ENCODE measurements at regions not wholly inside any gene's neighbourhood (a gene's known extent, or its start where the extent isn't known, plus 50 kb on each side); places are given as distances from the start of the nearest gene placed in this dataset.

GRCh38 chrX:124476562-124476961 is 130.2 kb downstream of the SH2D1A start:
- no peak overlapping the region for H3K4me2 ChIP-seq (ENCODE audit: extremely low read depth, insufficient read depth, low read length)
- DNase-seq (ENCODE audit: low read depth in 2 of 2), result no peak
- H3K4me1 ChIP-seq (ENCODE audit: control insufficient read depth, extremely low read depth, insufficient read depth, low read length), result no peaks in the 10 kb centered on the region
- no peaks in the 10 kb centered on the region for H4K20me1 ChIP-seq (ENCODE audit: control insufficient read depth, extremely low read depth, insufficient read depth, low read length)
- H3K27ac ChIP-seq (ENCODE audit: insufficient read depth, low read length), result no peak overlapping the region
- H2AFZ ChIP-seq (ENCODE audit: low read length), result no peak overlapping the region
- TF ChIP-seq CTCF (conservative IDR thresholded peaks at IDR 0.05 in 1 of 2, IDR thresholded peaks at IDR 0.05 in 1 of 2; ENCODE audit: low read depth in 1 of 2, low read length in 2 of 2) (no peak), EZH2 (IDR thresholded peaks at IDR 0.05; ENCODE audit: low read length, missing control alignments) (no peak)
- no peaks in the 10 kb centered on the region for H3K27me3 ChIP-seq (ENCODE audit: control insufficient read depth, insufficient read depth, low read length)
- no peak overlapping the region for H3K9ac ChIP-seq (ENCODE audit: insufficient read depth, low read length)
- H3K36me3 ChIP-seq (ENCODE audit: control insufficient read depth, insufficient read depth, low read length), result no peaks in the 10 kb centered on the region
- H3K79me2 ChIP-seq (ENCODE audit: control insufficient read depth, insufficient read depth, low read length), result no peaks in the 10 kb centered on the region
- no peaks in the 10 kb centered on the region for H3K9me3 ChIP-seq (ENCODE audit: control insufficient read depth, insufficient read depth, low read depth, low read length)
- no peak overlapping the region for H3K4me3 ChIP-seq (replicated peaks in 1 of 4; ENCODE audit: control extremely low read depth in 1 of 4, insufficient read depth in 1 of 4, low read depth in 3 of 4, low read length in 4 of 4)

- no peak for TF ChIP-seq EZH2 (IDR thresholded peaks at IDR 0.05; ENCODE audit: low read length, missing control alignments)
Observed at GRCh38 chrX:124478046-124478445, 131.7 kb downstream of the SH2D1A start.

GRCh38 chrX:124488412-124489161 is 142.2 kb downstream of the SH2D1A start:
- Histone ChIP-seq H3K27ac (ENCODE audit: insufficient read depth, low read length) (no peak overlapping the region), H2AFZ (ENCODE audit: low read length) (no peak overlapping the region), H3K79me2 (ENCODE audit: control insufficient read depth, insufficient read depth, low read length) (no peaks in the 10 kb centered on the region), H3K4me3 (replicated peaks in 1 of 4; ENCODE audit: control extremely low read depth in 1 of 4, insufficient read depth in 1 of 4, low read depth in 3 of 4, low read length in 4 of 4) (no peak overlapping the region), H3K9ac (ENCODE audit: insufficient read depth, low read length) (no peak overlapping the region), H3K4me1 (ENCODE audit: control insufficient read depth, extremely low read depth, insufficient read depth, low read length) (no peaks in the 10 kb centered on the region), H4K20me1 (ENCODE audit: control insufficient read depth, extremely low read depth, insufficient read depth, low read length) (no peaks in the 10 kb centered on the region), H3K36me3 (ENCODE audit: control insufficient read depth, insufficient read depth, low read length) (no peaks in the 10 kb centered on the region), H3K27me3 (ENCODE audit: control insufficient read depth, insufficient read depth, low read length) (no peaks in the 10 kb centered on the region), H3K9me3 (ENCODE audit: control insufficient read depth, insufficient read depth, low read depth, low read length) (no peaks in the 10 kb centered on the region), H3K4me2 (ENCODE audit: extremely low read depth, insufficient read depth, low read length) (no peak overlapping the region)
- TF ChIP-seq CTCF (conservative IDR thresholded peaks at IDR 0.05 in 1 of 2, IDR thresholded peaks at IDR 0.05 in 1 of 2; ENCODE audit: low read depth in 1 of 2, low read length in 2 of 2) (no peak), EZH2 (IDR thresholded peaks at IDR 0.05; ENCODE audit: low read length, missing control alignments) (no peak)
- DNase-seq (ENCODE audit: low read depth in 2 of 2), result no peak

More at GRCh38 chrX:124478046-124478445, 131.7 kb downstream of the SH2D1A start:
- Histone ChIP-seq H3K27ac (ENCODE audit: insufficient read depth, low read length) (no peak overlapping the region), H4K20me1 (ENCODE audit: control insufficient read depth, extremely low read depth, insufficient read depth, low read length) (no peaks in the 10 kb centered on the region), H3K36me3 (ENCODE audit: control insufficient read depth, insufficient read depth, low read length) (no peaks in the 10 kb centered on the region), H3K4me3 (replicated peaks in 1 of 4; ENCODE audit: control extremely low read depth in 1 of 4, insufficient read depth in 1 of 4, low read depth in 3 of 4, low read length in 4 of 4) (no peak overlapping the region), H3K4me2 (ENCODE audit: extremely low read depth, insufficient read depth, low read length) (no peak overlapping the region), H3K9me3 (ENCODE audit: control insufficient read depth, insufficient read depth, low read depth, low read length) (no peaks in the 10 kb centered on the region), H3K9ac (ENCODE audit: insufficient read depth, low read length) (no peak overlapping the region), H3K79me2 (ENCODE audit: control insufficient read depth, insufficient read depth, low read length) (no peaks in the 10 kb centered on the region), H3K27me3 (ENCODE audit: control insufficient read depth, insufficient read depth, low read length) (no peaks in the 10 kb centered on the region), H3K4me1 (ENCODE audit: control insufficient read depth, extremely low read depth, insufficient read depth, low read length) (no peaks in the 10 kb centered on the region), H2AFZ (ENCODE audit: low read length) (no peak overlapping the region)
- DNase-seq (ENCODE audit: low read depth in 2 of 2), result no peak

All from fibroblast of lung (primary cell).